Uterus (tissue), 3 donors: ENCODE measurements at regions not wholly inside any gene's neighbourhood (a gene's known extent, or its start where the extent isn't known, plus 50 kb on each side); places are given as distances from the start of the nearest gene placed in this dataset.
A peak's percentile ranks its signal among the peaks of the same experiment; 100 is the strongest.

Experiments
- DNase-seq, 2 donors: peaks; one replicate each; pipeline ENCODE4 v3.0.0-alpha.2; 2019 to 2020
- H3K27ac ChIP-seq, 2 donors: fragments of 200-600 bp; sonication (generic); 1 replicate in 1 of 2; 2 replicates in 1 of 2; pipeline ENCODE4 v1.5.1; 2016 to 2018
- H3K27me3 ChIP-seq, 2 donors: fragments of 200-600 bp; sonication (generic); one replicate each; pipeline ENCODE4 v1.5.1; 2018 to 2019; ENCODE audit warnings: control low read depth in 1 of 2
- H3K36me3 ChIP-seq, 2 donors: fragments of 200-600 bp; sonication (generic); one replicate each; pipeline ENCODE4 v1.5.1; 2019; ENCODE audit warnings: control low read depth in 1 of 2
- H3K4me1 ChIP-seq, 2 donors: fragments of 200-600 bp; sonication (generic); one replicate each; pipeline ENCODE4 v1.5.1; 2018 to 2019; ENCODE audit warnings: control low read depth in 1 of 2
- H3K4me3 ChIP-seq, 2 donors: fragments of 200-600 bp; sonication (generic); 1 replicate in 1 of 2; 2 replicates in 1 of 2; pipeline ENCODE4 v1.5.1; 2018 to 2019; ENCODE audit warnings: mild to moderate bottlenecking in 1 of 2
- H3K9me3 ChIP-seq, 2 donors: fragments of 200-600 bp; sonication (generic); one replicate each; pipeline ENCODE4 v1.5.1; 2019; ENCODE audit warnings: control low read depth in 1 of 2
- CTCF ChIP-seq, 4 experiments: fragments of 200-600 bp in 2 of 4; fragments of 450-650 bp in 2 of 4; sonication (generic) in 2 of 4; IDR thresholded peaks; one replicate each; pipeline ENCODE4 v1.5.1; 2016 to 2019; ENCODE audit warnings: antibody characterized with exemption in 4 of 4, mild to moderate bottlenecking in 2 of 4, moderate library complexity in 1 of 4
- POLR2A ChIP-seq, 2 donors: fragments of 450-650 bp; IDR thresholded peaks; one replicate each; pipeline ENCODE4 v1.6.1; 2016; ENCODE audit warnings: antibody characterized with exemption in 2 of 2, mild to moderate bottlenecking in 1 of 2, moderate library complexity in 1 of 2
- intact Hi-C: fragments of 100-400 bp; cut with DNase I; formaldehyde crosslinking; loops from one replicate; pipeline ENCODE4 v1.15.1; 2023; ENCODE audit warnings: low total_unique reads
- donor health status: DM: yes; HTN: yes; CAD: no.

GRCh38 chr15:39209548-39210211, 371.2 kb upstream of the THBS1 start:
- Histone ChIP-seq H3K27me3 (no peaks in the 10 kb centered on the region), H3K9me3 (no peaks in the 10 kb centered on the region), H3K4me1 (no peaks in the 10 kb centered on the region), H3K36me3 (no peaks in the 10 kb centered on the region), H3K27ac (no peak overlapping the region), H3K4me3 (no peak overlapping the region)
- DNase-seq: no peak
- intact Hi-C loops: no loop called here
- no peak for TF ChIP-seq POLR2A (IDR thresholded peaks at IDR 0.05)
- TF ChIP-seq CTCF (IDR thresholded peaks at IDR 0.05): no peak

GRCh38 chr15:39211108-39211979, 369.5 kb upstream of the THBS1 start:
- no peak for TF ChIP-seq CTCF (IDR thresholded peaks at IDR 0.05)
- no peak for TF ChIP-seq POLR2A (IDR thresholded peaks at IDR 0.05)

GRCh38 chr15:39213385-39213840, 367.5 kb upstream of the THBS1 start:
- TF ChIP-seq CTCF (IDR thresholded peaks at IDR 0.05): no peak
- TF ChIP-seq POLR2A (IDR thresholded peaks at IDR 0.05): no peak
- Histone ChIP-seq H3K4me1 (no peaks in the 10 kb centered on the region), H3K27ac (no peak overlapping the region), H3K36me3 (no peaks in the 10 kb centered on the region), H3K9me3 (no peaks in the 10 kb centered on the region), H3K4me3 (no peak overlapping the region), H3K27me3 (no peaks in the 10 kb centered on the region)
- intact Hi-C loops: no loop called here
- peak in 1 of 2 donors; percentile 25 for DNase-seq

More at GRCh38 chr15:39211108-39211979, 369.5 kb upstream of the THBS1 start:
- no peaks in the 10 kb centered on the region for H3K27me3 ChIP-seq
- no peak overlapping the region for H3K4me3 ChIP-seq
- intact Hi-C loops: no loop called here
- no peaks in the 10 kb centered on the region for H3K36me3 ChIP-seq
- no peak for DNase-seq
- no peak overlapping the region for H3K27ac ChIP-seq
- H3K4me1 ChIP-seq: no peaks in the 10 kb centered on the region
- H3K9me3 ChIP-seq: no peaks in the 10 kb centered on the region

- H3K27me3 ChIP-seq: no peaks in the 10 kb centered on the region
- TF ChIP-seq CTCF (IDR thresholded peaks at IDR 0.05): no peak
- H3K36me3 ChIP-seq: no peaks in the 10 kb centered on the region
- no peak overlapping the region for H3K4me3 ChIP-seq
- intact Hi-C loops: no loop called here
- no peak overlapping the region for H3K27ac ChIP-seq
- no peak for DNase-seq
- no peaks in the 10 kb centered on the region for H3K4me1 ChIP-seq
- no peaks in the 10 kb centered on the region for H3K9me3 ChIP-seq
These were observed 365.9 kb upstream of the THBS1 start for GRCh38 chr15:39215015-39215414.

- Histone ChIP-seq H3K4me3 (no peak overlapping the region), H3K27me3 (no peaks in the 10 kb centered on the region), H3K4me1 (no peaks in the 10 kb centered on the region), H3K36me3 (no peaks in the 10 kb centered on the region), H3K27ac (no peak overlapping the region), H3K9me3 (no peaks in the 10 kb centered on the region)
- no peak for DNase-seq
- intact Hi-C loops: no loop called here
- TF ChIP-seq CTCF (IDR thresholded peaks at IDR 0.05): no peak
These were observed 364.1 kb upstream of the THBS1 start for GRCh38 chr15:39216816-39217215.
